Brain microvascular endothelial cell (primary cell): ENCODE measurements at regions not wholly inside any gene's neighbourhood (a gene's known extent, or its start where the extent isn't known, plus 50 kb on each side); places are given as distances from the start of the nearest gene placed in this dataset.

Experiments used
- DNase-seq: peaks from one replicate; pipeline ENCODE4 v3.0.0-alpha.2; 2020
- H3K27ac ChIP-seq: fragments of 250-450 bp; sonication (Bioruptor Pico); 2 replicates; pipeline ENCODE4 v1.5.1; 2020; ENCODE audit warnings: mild to moderate bottlenecking, moderate library complexity
- H3K27me3 ChIP-seq: fragments of 250-450 bp; sonication (Bioruptor Pico); replicated peaks from 2 replicates; pipeline ENCODE4 v1.5.1; 2020; ENCODE audit warnings: mild to moderate bottlenecking
- H3K36me3 ChIP-seq: fragments of 250-450 bp; sonication (Bioruptor Pico); replicated peaks from 2 replicates; pipeline ENCODE4 v1.5.1; 2020; ENCODE audit warnings: mild to moderate bottlenecking
- H3K4me3 ChIP-seq: 2 replicates; pipeline ENCODE4 v1.5.1; 2011; ENCODE audit warnings: low read depth, mild to moderate bottlenecking, control low read depth, low read length, moderate library complexity
- CTCF ChIP-seq: IDR thresholded peaks from 2 replicates; pipeline ENCODE4 v1.5.1; 2011; ENCODE audit warnings: low read depth, mild to moderate bottlenecking, moderate library complexity, low read length, control low read depth, inconsistent platforms; ENCODE audit errors: missing control alignments
- in situ Hi-C: cut with HindIII; loops from 2 replicates; pipeline ENCODE4 v1.10.0; 2017; ENCODE audit warnings: low sequenced_read_pairs, low pct_ligation_motif_present

- Histone ChIP-seq H3K36me3 (no peaks in the 10 kb centered on the region), H3K27me3 (no peaks in the 10 kb centered on the region), H3K27ac (no peak overlapping the region), H3K4me3 (no peak overlapping the region)
- no peak for TF ChIP-seq CTCF
- DNase-seq: no peak
- in situ Hi-C loops: no loop called here
These were observed 56.7 kb downstream of the P2RY1 start for GRCh38 chr3:152891678-152892077.

- H3K4me3 ChIP-seq: no peak overlapping the region
- no peaks in the 10 kb centered on the region for H3K27me3 ChIP-seq
- no peak for TF ChIP-seq CTCF
- H3K36me3 ChIP-seq: no peaks in the 10 kb centered on the region
- DNase-seq: no peak
- H3K27ac ChIP-seq: no peak overlapping the region
- in situ Hi-C loops: no loop called here
These were observed 57.5 kb downstream of the P2RY1 start for GRCh38 chr3:152892446-152892845.

- TF ChIP-seq CTCF: no peak
- no peak overlapping the region for H3K4me3 ChIP-seq
- H3K27me3 ChIP-seq: no peaks in the 10 kb centered on the region
- no peaks in the 10 kb centered on the region for H3K36me3 ChIP-seq
- in situ Hi-C loops: no loop called here
- H3K27ac ChIP-seq: no peak overlapping the region
- no peak for DNase-seq
These were observed 58.7 kb downstream of the P2RY1 start for GRCh38 chr3:152893647-152894046.

- Histone ChIP-seq H3K4me3 (no peak overlapping the region), H3K27ac (no peak overlapping the region), H3K36me3 (no peaks in the 10 kb centered on the region), H3K27me3 (no peaks in the 10 kb centered on the region)
- no peak for TF ChIP-seq CTCF
- in situ Hi-C loops: no loop called here
- DNase-seq: no peak
These were observed 64.4 kb downstream of the P2RY1 start for GRCh38 chr3:152899306-152899705.

GRCh38 chr3:152902141-152902669, 67.3 kb downstream of the P2RY1 start:
- TF ChIP-seq CTCF: no peak
- Histone ChIP-seq H3K4me3 (no peak overlapping the region), H3K27me3 (no peaks in the 10 kb centered on the region), H3K27ac (no peak overlapping the region), H3K36me3 (no peaks in the 10 kb centered on the region)
- in situ Hi-C loops: no loop called here
- DNase-seq: no peak

GRCh38 chr3:152905631-152906030, 70.7 kb downstream of the P2RY1 start:
- no peak for TF ChIP-seq CTCF
- no peak for DNase-seq
- Histone ChIP-seq H3K27me3 (no peaks in the 10 kb centered on the region), H3K27ac (no peak overlapping the region), H3K36me3 (no peaks in the 10 kb centered on the region), H3K4me3 (no peak overlapping the region)
- in situ Hi-C loops: no loop called here
